ENCODE measurements at regions not wholly inside any gene's neighbourhood (a gene's known extent, or its start where the extent isn't known, plus 50 kb on each side); places are given as distances from the start of the nearest gene placed in this dataset.

GRCh38 chr6:125529061-125529460 is 220.4 kb upstream of the HEY2 start:
- Histone ChIP-seq H3K27ac (no peak overlapping the region), H3K36me3 (no peaks in the 10 kb centered on the region), H3K27me3 (replicated peaks; ENCODE audit: insufficient read depth) (no peaks in the 10 kb centered on the region), H3K4me1 (ENCODE audit: control insufficient read depth in 1 of 2, low read depth in 2 of 2) (no peaks in the 10 kb centered on the region), H3K4me3 (no peak overlapping the region), H3K9me3 (no peaks in the 10 kb centered on the region)
- no peak for ATAC-seq (ENCODE audit: insufficient number of reproducible peaks, low FRiP score, low read depth)
- TF ChIP-seq CTCF (IDR thresholded peaks at IDR 0.05) = no peak
- no peak for DNase-seq (ENCODE audit: low spot score)

GRCh38 chr6:125533710-125534397 is 215.6 kb upstream of the HEY2 start:
- no peaks in the 10 kb centered on the region for H3K27me3 ChIP-seq (replicated peaks; ENCODE audit: insufficient read depth)
- no peak overlapping the region for H3K27ac ChIP-seq
- DNase-seq (ENCODE audit: low spot score) (no peak), ATAC-seq (ENCODE audit: insufficient number of reproducible peaks, low FRiP score, low read depth) (no peak)
- H3K4me3 ChIP-seq = peak overlapping the region; percentile 6
- H3K36me3 ChIP-seq = no peaks in the 10 kb centered on the region
- H3K4me1 ChIP-seq (ENCODE audit: control insufficient read depth in 1 of 2, low read depth in 2 of 2) = no peaks in the 10 kb centered on the region
- no peak for TF ChIP-seq CTCF (IDR thresholded peaks at IDR 0.05)
- H3K9me3 ChIP-seq = no peaks in the 10 kb centered on the region

- H3K27ac ChIP-seq = no peak overlapping the region
- TF ChIP-seq CTCF (IDR thresholded peaks at IDR 0.05) = no peak
- ATAC-seq (ENCODE audit: insufficient number of reproducible peaks, low FRiP score, low read depth) (no peak), DNase-seq (ENCODE audit: low spot score) (no peak)
- no peaks in the 10 kb centered on the region for H3K9me3 ChIP-seq
- peak overlapping the region; percentile 6 for H3K4me3 ChIP-seq
- no peaks in the 10 kb centered on the region for H3K27me3 ChIP-seq (replicated peaks; ENCODE audit: insufficient read depth)
- H3K4me1 ChIP-seq (ENCODE audit: control insufficient read depth in 1 of 2, low read depth in 2 of 2) = no peaks in the 10 kb centered on the region
- H3K36me3 ChIP-seq = no peaks in the 10 kb centered on the region
These were observed 214.8 kb upstream of the HEY2 start for GRCh38 chr6:125534430-125535263.

GRCh38 chr6:125537090-125537489 is 212.3 kb upstream of the HEY2 start:
- Histone ChIP-seq H3K27me3 (replicated peaks; ENCODE audit: insufficient read depth) (no peaks in the 10 kb centered on the region), H3K4me3 (no peak overlapping the region), H3K4me1 (ENCODE audit: control insufficient read depth in 1 of 2, low read depth in 2 of 2) (no peaks in the 10 kb centered on the region), H3K9me3 (no peaks in the 10 kb centered on the region), H3K36me3 (no peaks in the 10 kb centered on the region), H3K27ac (no peak overlapping the region)
- DNase-seq (ENCODE audit: low spot score) = no peak
- no peak for TF ChIP-seq CTCF (IDR thresholded peaks at IDR 0.05)
- ATAC-seq (ENCODE audit: insufficient number of reproducible peaks, low FRiP score, low read depth) = no peak

- H3K9me3 ChIP-seq = no peaks in the 10 kb centered on the region
- no peaks in the 10 kb centered on the region for H3K27me3 ChIP-seq (replicated peaks; ENCODE audit: insufficient read depth)
- no peak overlapping the region for H3K4me3 ChIP-seq
- no peak overlapping the region for H3K27ac ChIP-seq
- ATAC-seq (ENCODE audit: insufficient number of reproducible peaks, low FRiP score, low read depth) = no peak
- no peaks in the 10 kb centered on the region for H3K36me3 ChIP-seq
- TF ChIP-seq CTCF (IDR thresholded peaks at IDR 0.05) = no peak
- no peak for DNase-seq (ENCODE audit: low spot score)
- H3K4me1 ChIP-seq (ENCODE audit: control insufficient read depth in 1 of 2, low read depth in 2 of 2) = no peaks in the 10 kb centered on the region
These were observed 209.5 kb upstream of the HEY2 start for GRCh38 chr6:125539892-125540291.

Data from thoracic aorta (tissue), 2 donors.